ENCODE measurements at regions not wholly inside any gene's neighbourhood (a gene's known extent, or its start where the extent isn't known, plus 50 kb on each side); places are given as distances from the start of the nearest gene placed in this dataset.
"Not testable (repeated sequence)": the region's sequence is repeated elsewhere in the genome, so short reads cannot be mapped to it uniquely, and the experiment has no call there.

GRCh38 chr3:135655328-135655727 lies 310.2 kb upstream of the PPP2R3A start:
- Histone ChIP-seq H3K4me1 (ENCODE audit: low read depth) (no peaks in the 10 kb centered on the region), H3K36me3 (ENCODE audit: low read depth) (no peaks in the 10 kb centered on the region), H3K9me3 (no peaks in the 10 kb centered on the region), H3K4me3 (no peak overlapping the region)
- ATAC-seq: no peak
- TF ChIP-seq, protein P1, sequence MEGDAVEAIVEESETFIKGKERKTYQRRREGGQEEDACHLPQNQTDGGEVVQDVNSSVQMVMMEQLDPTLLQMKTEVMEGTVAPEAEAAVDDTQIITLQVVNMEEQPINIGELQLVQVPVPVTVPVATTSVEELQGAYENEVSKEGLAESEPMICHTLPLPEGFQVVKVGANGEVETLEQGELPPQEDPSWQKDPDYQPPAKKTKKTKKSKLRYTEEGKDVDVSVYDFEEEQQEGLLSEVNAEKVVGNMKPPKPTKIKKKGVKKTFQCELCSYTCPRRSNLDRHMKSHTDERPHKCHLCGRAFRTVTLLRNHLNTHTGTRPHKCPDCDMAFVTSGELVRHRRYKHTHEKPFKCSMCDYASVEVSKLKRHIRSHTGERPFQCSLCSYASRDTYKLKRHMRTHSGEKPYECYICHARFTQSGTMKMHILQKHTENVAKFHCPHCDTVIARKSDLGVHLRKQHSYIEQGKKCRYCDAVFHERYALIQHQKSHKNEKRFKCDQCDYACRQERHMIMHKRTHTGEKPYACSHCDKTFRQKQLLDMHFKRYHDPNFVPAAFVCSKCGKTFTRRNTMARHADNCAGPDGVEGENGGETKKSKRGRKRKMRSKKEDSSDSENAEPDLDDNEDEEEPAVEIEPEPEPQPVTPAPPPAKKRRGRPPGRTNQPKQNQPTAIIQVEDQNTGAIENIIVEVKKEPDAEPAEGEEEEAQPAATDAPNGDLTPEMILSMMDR (IDR thresholded peaks at IDR 0.05): no peak
- intact Hi-C loops (cut with DNase I, micrococcal nuclease): no loop called here
- DNase-seq: no peak

DNA sequence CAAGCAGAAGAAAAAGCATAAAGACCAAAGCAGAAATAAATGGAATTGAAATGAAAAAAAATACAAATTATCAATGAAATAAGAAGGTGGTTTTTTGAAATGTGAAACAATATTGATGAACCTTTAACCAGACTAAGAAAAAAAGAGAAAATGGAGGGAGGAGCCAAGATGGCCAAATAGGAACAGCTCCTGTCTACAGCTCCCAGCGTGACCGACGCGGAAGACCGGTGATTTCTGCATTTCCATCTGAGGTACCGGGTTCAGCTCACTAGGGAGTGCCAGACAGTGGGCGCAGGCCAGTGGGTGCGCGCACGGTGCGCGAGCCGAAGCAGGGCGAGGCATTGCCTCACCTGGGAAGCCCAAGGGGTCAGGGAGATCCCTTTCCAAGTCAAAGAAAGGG lies 307.1 kb upstream of the PPP2R3A start:
- H3K9me3 ChIP-seq; H3K4me3 ChIP-seq; H3K4me1 ChIP-seq (ENCODE audit: low read depth); H3K36me3 ChIP-seq (ENCODE audit: low read depth); DNase-seq; intact Hi-C loops (cut with DNase I, micrococcal nuclease); ATAC-seq: not testable (repeated sequence)

DNA sequence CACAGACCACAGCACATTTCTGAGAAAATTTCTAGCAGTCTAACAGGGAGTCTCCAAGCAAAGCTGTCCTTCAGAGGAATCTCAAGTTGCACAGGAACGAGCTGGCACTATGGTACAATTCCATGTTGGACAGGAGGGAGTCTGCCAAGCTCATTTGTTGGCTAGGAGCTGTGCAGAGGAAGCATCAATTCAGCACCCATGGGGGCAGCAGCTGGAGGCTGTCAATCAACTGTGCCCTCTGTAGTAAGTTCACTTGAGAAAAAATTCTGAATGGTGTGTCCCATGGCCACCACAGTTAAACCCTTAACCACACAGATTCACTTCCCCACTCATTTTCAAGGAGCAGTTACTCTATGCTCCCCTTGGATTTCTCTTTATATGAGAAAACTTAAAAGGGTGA lies 298.5 kb upstream of the PPP2R3A start:
- TF ChIP-seq, protein P1 (IDR thresholded peaks at IDR 0.05): no peak
- ATAC-seq (no peak), DNase-seq (no peak)
- no peaks in the 10 kb centered on the region for H3K36me3 ChIP-seq (ENCODE audit: low read depth)
- no peaks in the 10 kb centered on the region for H3K9me3 ChIP-seq
- no peak overlapping the region for H3K4me3 ChIP-seq
- no peaks in the 10 kb centered on the region for H3K4me1 ChIP-seq (ENCODE audit: low read depth)
- intact Hi-C loops (cut with DNase I, micrococcal nuclease): no loop called here

GRCh38 chr3:135674508-135674907 lies 291.0 kb upstream of the PPP2R3A start:
- no peaks in the 10 kb centered on the region for H3K9me3 ChIP-seq
- H3K4me1 ChIP-seq (ENCODE audit: low read depth): no peaks in the 10 kb centered on the region
- H3K36me3 ChIP-seq (ENCODE audit: low read depth): no peaks in the 10 kb centered on the region
- intact Hi-C loops (cut with DNase I, micrococcal nuclease): no loop called here
- TF ChIP-seq, protein P1 (IDR thresholded peaks at IDR 0.05): no peak
- H3K4me3 ChIP-seq: no peak overlapping the region
- no peak for ATAC-seq
- no peak for DNase-seq

GRCh38 chr3:135678386-135678785 lies 287.1 kb upstream of the PPP2R3A start:
- Histone ChIP-seq H3K4me3 (no peak overlapping the region), H3K4me1 (ENCODE audit: low read depth) (no peaks in the 10 kb centered on the region), H3K36me3 (ENCODE audit: low read depth) (no peaks in the 10 kb centered on the region), H3K9me3 (no peaks in the 10 kb centered on the region)
- ATAC-seq (no peak), DNase-seq (no peak)
- TF ChIP-seq, protein P1 (IDR thresholded peaks at IDR 0.05): no peak
- intact Hi-C loops (cut with DNase I, micrococcal nuclease): no loop called here

GRCh38 chr3:135688003-135688402 lies 277.5 kb upstream of the PPP2R3A start:
- DNase-seq (no peak), ATAC-seq (no peak)
- Histone ChIP-seq H3K36me3 (ENCODE audit: low read depth) (no peaks in the 10 kb centered on the region), H3K4me3 (no peak overlapping the region), H3K4me1 (ENCODE audit: low read depth) (no peaks in the 10 kb centered on the region), H3K9me3 (no peaks in the 10 kb centered on the region)
- intact Hi-C loops (cut with DNase I, micrococcal nuclease): no loop called here
- TF ChIP-seq, protein P1 (IDR thresholded peaks at IDR 0.05): no peak

Data from mucosa of descending colon (tissue), 3 donors.